Umbilical cord (tissue), 1 donor: ENCODE measurements at regions not wholly inside any gene's neighbourhood (a gene's known extent, or its start where the extent isn't known, plus 50 kb on each side); places are given as distances from the start of the nearest gene placed in this dataset.

Experiments used
- DNase-seq: peaks from one replicate; pipeline ENCODE4 v3.0.0-alpha.2; 2015; ENCODE audit warnings: low spot score

DNA sequence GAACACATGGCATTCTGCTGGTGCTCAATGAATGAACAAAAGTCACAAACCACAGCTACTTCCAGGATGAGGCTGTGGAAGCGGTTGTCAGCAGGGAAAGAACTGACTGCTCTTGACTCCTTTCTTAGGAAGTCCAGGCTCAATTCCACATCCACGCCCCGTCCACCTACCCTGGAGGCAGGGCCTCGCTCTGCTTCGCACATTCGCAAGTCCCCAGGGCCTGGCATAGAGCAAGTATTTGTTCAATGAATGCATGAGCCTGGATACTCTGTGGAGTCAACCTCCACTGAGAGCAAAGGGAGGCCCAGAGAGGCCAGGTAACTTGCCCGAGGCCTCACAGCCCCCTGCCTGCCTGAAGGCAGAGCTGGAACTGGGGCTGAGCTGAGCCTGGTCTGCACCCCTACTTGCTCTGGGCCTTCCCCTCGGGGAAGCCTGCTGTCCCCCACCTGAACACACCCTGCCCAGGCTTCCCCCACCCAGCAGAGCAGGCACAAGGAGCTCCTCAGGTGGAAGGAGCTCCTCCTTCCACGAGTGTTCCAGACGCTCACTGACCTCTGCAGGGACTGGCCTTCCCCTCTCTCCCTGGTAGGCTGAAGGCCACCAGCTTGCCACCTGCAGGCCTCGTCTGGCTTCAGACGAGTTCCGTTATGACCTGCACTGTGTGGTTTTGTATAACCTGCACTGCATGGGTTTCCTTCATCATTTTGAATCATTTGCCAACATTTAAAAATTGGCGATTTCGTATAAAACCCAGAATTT lies 119.3 kb upstream of the PTPN1 start:
- DNase-seq, result no peak

- DNase-seq, result no peak
Observed at GRCh38 chr20:50391444-50392137, 118.6 kb upstream of the PTPN1 start.

- DNase-seq, result no peak
Observed at GRCh38 chr20:50392138-50392866, 117.9 kb upstream of the PTPN1 start.

DNA sequence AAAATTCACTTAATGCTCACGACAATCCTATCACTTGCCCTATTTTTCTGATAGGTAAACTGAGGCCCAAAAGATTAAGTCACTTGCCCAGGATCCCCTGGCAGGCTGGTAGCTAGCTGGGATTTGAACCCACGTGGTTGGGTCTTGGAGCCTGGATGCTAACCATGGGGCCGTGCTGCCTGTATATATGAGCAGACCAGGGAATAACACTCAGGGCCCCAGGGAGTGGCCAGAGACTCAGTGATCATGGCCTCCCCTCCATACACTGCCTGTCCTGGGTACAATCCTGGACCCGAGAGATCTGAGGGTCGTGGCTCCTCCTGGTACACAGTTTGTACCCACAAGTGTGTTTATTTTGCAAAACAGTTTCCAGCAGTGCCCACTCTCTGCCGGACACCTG lies 116.9 kb upstream of the PTPN1 start:
- DNase-seq, result no peak

DNA sequence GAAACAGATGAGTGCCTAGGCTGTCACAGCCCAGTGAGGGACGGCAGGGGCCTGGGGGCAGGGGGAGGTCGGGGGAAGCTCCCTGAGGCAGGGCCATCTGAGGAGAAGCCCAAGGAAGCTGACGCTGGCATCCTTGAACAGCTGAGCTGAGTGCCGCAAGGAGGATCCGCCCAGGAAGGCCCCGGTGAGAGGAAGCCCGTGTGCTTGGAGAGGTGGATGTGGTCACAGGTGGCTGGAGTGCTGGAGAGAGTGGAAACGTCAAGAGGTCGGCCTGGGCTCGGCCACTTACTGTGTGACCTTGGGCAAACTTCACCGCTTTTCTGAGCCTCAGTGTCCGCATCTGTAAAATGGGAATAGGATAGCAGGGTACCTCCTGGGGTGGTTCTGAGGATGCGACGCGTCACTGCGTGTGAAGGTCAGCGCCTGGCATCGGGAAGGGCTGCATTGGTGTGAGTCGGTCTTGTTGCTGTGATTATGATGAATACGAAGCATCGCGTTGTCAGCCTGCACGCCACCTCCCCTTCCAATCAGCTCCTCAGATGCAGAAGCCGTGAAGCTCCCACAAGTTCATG lies 116.1 kb upstream of the PTPN1 start:
- no peak for DNase-seq

DNA sequence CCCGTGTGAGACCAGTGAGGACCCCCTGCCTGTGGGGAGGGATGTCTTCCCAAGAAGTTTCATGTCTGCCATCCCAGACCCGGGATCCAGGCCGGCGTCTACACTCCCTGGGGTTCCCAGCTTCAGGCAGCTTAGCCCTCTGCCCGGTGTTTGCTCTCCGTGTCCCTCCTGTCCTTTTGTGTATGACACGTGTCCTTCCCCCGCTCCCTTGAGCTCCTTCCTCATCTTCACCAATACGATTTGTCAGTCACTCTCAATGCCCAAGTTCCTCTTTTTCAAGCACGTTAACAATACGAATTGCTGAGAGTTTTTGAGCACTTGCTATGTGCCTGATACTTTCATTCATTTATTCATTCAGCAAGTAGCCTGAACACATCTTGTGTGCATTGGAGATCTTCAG lies 115.6 kb upstream of the PTPN1 start:
- DNase-seq, result no peak

DNA sequence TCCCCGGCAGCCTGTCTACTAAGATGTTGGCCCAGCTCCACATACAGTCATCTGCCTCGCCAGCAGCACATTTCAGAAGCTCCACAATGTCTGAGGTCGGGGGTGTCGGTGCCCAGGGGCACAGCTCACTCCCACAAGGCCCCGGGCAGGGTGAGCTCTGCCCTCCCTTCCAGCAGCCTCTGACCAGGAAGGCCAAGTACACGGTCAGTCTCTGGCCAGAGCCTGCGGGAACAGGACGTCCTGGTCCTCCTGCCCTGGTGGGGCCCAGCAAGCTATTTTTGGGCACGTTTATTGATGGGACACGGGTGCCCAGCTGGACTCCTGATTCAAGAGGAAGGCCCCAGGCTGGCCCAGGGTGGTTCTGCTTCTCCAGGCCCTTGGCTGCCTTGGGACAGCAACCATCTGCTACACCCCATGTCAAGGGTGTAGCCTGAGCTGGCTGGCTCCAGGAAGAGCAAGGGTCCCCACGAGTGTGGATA lies 114.9 kb upstream of the PTPN1 start:
- DNase-seq, result peak; percentile 34

DNA sequence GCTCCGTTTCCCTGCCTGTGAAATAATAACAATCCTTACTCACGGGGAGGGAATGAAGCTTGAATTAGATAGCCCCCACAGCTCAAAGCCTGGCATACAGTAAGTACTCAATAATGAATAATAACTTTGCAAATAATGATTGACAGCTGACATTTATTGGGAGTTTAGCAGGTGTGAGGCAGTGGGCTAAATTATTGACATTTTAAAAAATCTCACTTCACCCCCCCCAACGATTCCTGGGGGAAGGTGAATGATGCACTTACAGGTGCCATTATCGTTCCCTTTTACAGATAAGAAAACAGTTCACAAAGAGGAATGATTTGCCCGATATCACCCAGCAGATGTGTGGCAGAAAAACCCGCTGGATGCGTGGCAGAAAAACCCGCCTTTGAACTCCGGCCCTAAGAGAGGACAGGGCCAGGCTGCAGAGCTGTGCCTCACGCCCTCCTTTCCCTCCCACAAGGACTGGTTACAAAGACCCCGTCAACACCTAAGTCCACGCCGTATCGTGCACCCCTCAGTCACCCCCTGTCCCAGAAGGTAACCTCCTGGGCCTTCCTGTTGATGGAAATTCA lies 114.2 kb upstream of the PTPN1 start:
- no peak for DNase-seq

DNA sequence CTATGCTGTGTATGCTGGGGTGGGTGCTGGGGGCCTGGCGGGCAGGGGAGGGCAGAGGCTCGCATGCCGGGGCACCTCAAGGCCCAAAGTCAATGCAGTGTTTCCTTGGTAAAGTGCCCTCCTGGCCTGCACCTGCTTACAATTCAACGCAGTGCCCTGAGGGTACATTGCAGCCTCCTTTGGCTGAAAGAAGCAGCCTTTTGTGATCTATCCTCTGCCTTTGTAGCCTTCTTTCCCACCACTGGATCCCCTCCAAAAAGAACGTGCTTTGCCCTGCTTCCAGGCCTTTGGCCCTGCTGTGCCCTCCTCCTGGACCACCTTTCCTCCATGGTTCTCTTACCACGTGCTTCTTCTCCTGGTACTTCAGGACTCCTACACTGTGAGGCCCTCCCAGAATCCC lies 113.6 kb upstream of the PTPN1 start:
- DNase-seq, result no peak

DNA sequence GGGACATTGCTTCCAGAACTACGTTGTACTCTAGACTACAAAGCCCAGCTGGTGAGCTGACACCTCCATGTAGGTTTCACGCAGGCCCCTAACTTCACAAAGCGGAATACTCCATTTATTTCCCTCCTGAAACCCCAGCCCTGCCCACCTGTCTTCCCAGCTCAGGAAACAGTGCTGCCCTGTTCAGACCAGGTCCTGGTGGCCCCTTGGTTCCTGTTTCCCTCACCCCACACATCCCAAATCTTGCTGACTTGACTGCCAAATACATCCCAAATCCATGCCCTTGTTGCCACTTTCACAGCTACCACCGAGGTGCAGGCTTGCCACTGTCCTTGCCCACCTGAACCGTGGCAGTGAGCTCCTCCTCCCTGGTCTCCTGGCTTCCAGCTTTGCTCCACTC lies 113.1 kb upstream of the PTPN1 start:
- DNase-seq, result no peak

GRCh38 chr20:50398064-50398463 lies 112.1 kb upstream of the PTPN1 start:
- DNase-seq, result no peak

- DNase-seq, result no peak
Observed at GRCh38 chr20:50398471-50398820, 111.7 kb upstream of the PTPN1 start.

DNA sequence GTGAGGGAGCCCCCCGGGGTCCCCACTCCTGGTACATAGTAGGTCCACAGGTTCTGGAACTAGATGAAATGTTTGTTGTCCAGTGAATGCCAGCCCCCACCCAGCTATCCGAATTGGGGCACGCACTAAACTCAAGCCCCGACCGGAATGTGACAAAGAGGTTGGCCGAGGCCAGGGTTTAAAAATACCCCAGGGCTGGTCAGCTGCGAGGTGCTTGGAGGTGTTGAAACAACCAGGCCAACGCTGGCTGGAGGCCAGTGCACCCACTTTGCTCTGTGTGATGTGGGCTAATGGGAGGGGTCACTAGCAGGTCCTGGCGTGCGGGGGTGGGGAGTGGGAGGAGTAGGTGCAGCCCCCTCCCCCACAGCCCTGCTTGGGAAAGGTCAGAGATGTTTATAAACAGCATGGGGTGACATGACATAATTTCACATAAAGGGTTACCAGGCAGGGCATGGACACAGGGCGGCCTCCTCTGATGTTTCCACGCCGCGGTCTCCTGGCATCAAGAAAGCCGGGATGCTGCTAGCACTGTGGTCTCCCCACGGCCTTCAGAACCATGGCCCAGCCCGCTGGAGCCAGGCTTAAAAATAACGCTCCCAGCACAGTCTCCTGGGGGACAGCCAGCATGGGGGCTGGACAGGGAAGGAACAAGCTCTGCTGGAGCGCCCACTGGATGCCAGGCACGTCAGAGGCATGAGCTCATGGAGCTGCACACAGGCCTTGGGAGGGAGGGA lies 111.2 kb upstream of the PTPN1 start:
- DNase-seq, result peak; percentile 69

DNA sequence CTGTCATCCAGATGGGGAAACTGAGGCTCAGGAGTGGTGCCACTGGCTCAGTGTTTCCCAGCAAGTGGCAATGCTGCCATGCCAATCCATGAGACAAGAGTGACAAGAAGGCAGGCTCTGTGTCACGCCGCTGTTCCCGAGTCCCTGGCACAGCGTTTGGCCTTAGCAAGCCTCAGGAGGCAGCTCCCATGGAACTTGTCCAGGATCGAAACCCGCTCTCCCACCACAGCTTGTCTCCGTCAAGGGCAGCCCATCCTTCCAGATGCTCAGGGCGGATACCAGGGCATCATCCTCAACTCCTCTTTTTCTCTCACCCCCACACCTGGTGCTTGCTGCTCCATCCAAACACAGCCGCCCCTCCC lies 110.6 kb upstream of the PTPN1 start:
- no peak for DNase-seq

DNA sequence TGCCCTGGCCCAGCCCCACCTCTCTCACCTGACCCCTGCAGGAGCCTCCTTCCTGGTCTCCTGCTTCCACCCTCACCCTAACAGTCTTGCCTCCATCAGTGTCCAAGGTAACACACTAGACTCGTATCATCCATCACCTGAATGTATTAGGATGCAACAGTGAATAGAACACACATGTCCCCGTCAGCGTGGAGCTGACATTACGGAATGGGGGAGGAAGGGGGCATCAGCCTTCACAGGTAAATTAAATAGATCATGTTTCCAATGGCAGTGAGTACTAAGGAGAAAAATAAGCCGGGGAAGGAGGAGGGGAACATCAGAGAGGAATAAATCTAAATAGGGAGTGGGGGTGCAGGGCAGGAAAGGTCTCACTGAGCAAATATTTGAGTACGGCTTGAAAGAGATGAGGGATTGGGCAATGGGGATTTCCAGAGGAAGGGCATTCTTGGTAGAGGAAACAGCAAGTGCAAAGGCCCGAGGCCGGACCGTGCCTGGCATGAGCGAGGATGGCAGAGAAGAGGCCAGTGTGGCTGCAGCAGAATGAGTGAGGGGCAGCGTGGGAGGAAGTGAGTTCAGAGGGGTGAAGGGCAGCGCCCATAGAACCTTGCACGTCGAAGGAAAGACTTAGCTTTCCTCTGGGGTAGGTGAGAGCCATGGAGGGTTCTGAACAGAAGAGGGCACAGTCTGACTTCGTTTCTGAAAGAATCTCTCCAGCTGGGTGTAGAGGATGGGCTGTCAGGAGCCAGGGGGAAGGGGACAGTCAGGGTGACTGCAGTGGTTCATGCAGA lies 110.1 kb upstream of the PTPN1 start:
- DNase-seq, result no peak

DNA sequence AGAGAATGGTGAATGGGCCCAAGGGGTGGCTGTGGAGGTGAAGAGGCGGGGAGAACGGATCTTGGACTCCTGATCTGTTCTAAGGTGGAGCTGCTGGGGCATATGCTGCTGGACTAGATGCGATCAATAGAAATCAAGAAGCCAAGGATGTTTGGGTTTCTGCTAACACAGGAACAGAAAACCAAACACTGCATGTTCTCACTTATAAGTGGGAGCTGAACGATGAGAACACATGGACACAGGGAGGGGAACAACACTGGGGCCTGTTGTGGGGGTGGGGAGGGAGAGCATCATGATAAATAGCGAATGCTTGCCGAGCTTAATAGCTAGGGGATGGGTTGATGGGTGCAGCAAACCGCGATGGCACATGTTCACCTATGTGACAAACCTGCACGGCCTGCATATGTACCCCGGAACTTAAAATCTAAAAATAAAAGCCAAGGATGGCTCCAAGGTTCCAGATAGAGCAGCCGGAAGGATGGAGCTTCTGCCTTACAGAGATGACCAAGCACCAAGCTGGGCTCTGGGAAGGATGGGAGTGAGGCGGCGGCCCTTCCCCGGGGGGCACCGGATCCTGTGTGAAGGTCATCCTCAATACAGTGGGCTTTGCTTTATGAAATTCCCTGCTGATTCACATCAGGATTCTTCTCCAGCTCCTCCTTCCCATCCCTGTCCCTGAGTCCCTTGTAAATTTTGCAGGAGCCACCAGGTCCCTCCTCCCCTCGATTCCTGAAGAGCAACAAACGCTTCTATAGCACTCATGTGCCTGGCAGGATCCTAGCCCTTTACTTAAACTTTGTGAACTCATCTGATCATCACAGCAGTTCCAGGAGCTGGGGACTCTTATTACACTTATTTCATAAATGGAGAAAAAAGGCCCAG lies 109.2 kb upstream of the PTPN1 start:
- no peak for DNase-seq

DNA sequence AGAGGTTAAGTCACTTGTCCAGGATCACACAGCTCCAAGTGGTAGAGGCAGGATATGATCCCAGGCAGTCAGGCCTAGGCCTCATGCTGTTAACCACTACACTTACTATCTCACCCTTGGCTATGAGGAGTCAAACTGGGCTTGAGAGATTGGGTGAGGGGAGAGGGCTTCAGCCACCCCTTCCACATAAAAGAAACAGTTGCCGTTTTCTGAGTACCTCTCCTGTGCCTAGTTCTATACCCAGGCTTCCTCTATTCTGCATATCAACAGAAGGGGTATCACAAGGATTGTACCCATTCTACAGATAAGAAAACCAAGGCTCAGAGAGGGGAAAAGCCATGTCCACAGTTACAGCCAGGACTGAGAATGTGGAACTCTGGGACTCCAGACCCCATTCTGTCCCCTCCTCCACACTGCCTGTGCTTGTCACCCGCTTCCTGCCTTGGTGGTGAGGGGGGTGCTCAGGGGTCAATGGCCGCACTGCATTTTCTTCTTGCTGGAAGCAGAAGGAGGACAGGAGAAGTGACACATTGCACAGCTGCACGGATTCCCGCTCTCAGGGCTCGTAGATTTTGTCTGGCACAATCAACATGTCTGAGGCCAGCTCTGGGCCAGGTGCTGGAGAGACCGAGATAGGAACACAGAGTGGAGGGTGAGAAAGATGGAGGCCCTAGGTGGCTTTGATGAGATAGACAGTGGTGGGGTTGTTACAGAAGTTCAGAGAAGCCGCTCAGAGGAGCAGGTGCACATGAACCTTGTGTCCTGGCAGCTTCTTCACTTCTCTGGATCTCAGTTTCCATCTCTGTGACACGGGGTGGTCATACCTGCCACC lies 108.4 kb upstream of the PTPN1 start:
- no peak for DNase-seq

- no peak for DNase-seq
Observed at GRCh38 chr20:50403565-50404418, 106.4 kb upstream of the PTPN1 start.
